ENCODE measurements at regions not wholly inside any gene's neighbourhood (a gene's known extent, or its start where the extent isn't known, plus 50 kb on each side); places are given as distances from the start of the nearest gene placed in this dataset.

- Histone ChIP-seq H3K4me1 (no peaks in the 10 kb centered on the region), H3K27me3 (no peaks in the 10 kb centered on the region), H3K9me3 (no peaks in the 10 kb centered on the region), H3K27ac (no peak overlapping the region), H3K4me3 (no peak overlapping the region), H3K36me3 (no peaks in the 10 kb centered on the region)
- intact Hi-C loops (cut with DNase I) = no loop called here
- no peak for TF ChIP-seq CTCF (IDR thresholded peaks at IDR 0.05)
- DNase-seq = no peak
- ATAC-seq = no peak
These were observed 596.9 kb upstream of the WWC1 start for GRCh38 chr5:167694325-167695147.

- H3K4me1 ChIP-seq = no peaks in the 10 kb centered on the region
These were observed 594.7 kb upstream of the WWC1 start for GRCh38 chr5:167696558-167697314.

GRCh38 chr5:167699432-167699831 is 592.0 kb upstream of the WWC1 start:
- DNase-seq (no peak), ATAC-seq (peak; percentile 95)
- no peak for TF ChIP-seq CTCF (IDR thresholded peaks at IDR 0.05)
- no peaks in the 10 kb centered on the region for H3K36me3 ChIP-seq
- H3K4me3 ChIP-seq = no peak overlapping the region
- peak overlapping the region; percentile 17 for H3K27ac ChIP-seq
- H3K4me1 ChIP-seq = no peaks in the 10 kb centered on the region
- intact Hi-C loops (cut with DNase I) = no loop called here
- H3K9me3 ChIP-seq = no peaks in the 10 kb centered on the region
- H3K27me3 ChIP-seq = no peaks in the 10 kb centered on the region

More at GRCh38 chr5:167696558-167697314, 594.7 kb upstream of the WWC1 start:
- ATAC-seq (no peak), DNase-seq (no peak)
- H3K4me3 ChIP-seq = no peak overlapping the region
- H3K27me3 ChIP-seq = no peaks in the 10 kb centered on the region
- intact Hi-C loops (cut with DNase I) = no loop called here
- no peaks in the 10 kb centered on the region for H3K36me3 ChIP-seq
- no peak overlapping the region for H3K27ac ChIP-seq
- H3K9me3 ChIP-seq = no peaks in the 10 kb centered on the region
- no peak for TF ChIP-seq CTCF (IDR thresholded peaks at IDR 0.05)

GRCh38 chr5:167701051-167701450 is 590.4 kb upstream of the WWC1 start:
- Histone ChIP-seq H3K27ac (no peak overlapping the region), H3K4me1 (no peaks in the 10 kb centered on the region), H3K4me3 (no peak overlapping the region), H3K27me3 (no peaks in the 10 kb centered on the region), H3K36me3 (no peaks in the 10 kb centered on the region), H3K9me3 (no peaks in the 10 kb centered on the region)
- DNase-seq = no peak
- no peak for TF ChIP-seq CTCF (IDR thresholded peaks at IDR 0.05)
- intact Hi-C loops (cut with DNase I) = no loop called here
- ATAC-seq = no peak

- H3K36me3 ChIP-seq = no peaks in the 10 kb centered on the region
- no peak for TF ChIP-seq CTCF (IDR thresholded peaks at IDR 0.05)
- no peak for ATAC-seq
- H3K9me3 ChIP-seq = no peaks in the 10 kb centered on the region
- no peaks in the 10 kb centered on the region for H3K4me1 ChIP-seq
- H3K4me3 ChIP-seq = no peak overlapping the region
- intact Hi-C loops (cut with DNase I) = no loop called here
- H3K27me3 ChIP-seq = no peaks in the 10 kb centered on the region
- no peak for DNase-seq
- H3K27ac ChIP-seq = no peak overlapping the region
These were observed 589.4 kb upstream of the WWC1 start for GRCh38 chr5:167702014-167702413.

Data from upper lobe of right lung (tissue), 1 donor.